Ascending aorta (tissue), 2 donors: ENCODE measurements at regions not wholly inside any gene's neighbourhood (a gene's known extent, or its start where the extent isn't known, plus 50 kb on each side); places are given as distances from the start of the nearest gene placed in this dataset.

Experiments used
- DNase-seq, 2 donors: peaks; one replicate each; pipeline ENCODE4 v3.0.0-alpha.2; 2019; ENCODE audit warnings: low spot score in 2 of 2
- H3K27ac ChIP-seq, 2 donors: fragments of 200-600 bp; sonication (generic); one replicate each; pipeline ENCODE4 v1.5.1; 2016 to 2017; ENCODE audit warnings: mild to moderate bottlenecking in 1 of 2
- H3K27me3 ChIP-seq: fragments of 200-600 bp; sonication (generic); one replicate; pipeline ENCODE4 v1.5.1; 2017
- H3K36me3 ChIP-seq, 2 donors: fragments of 200-600 bp; sonication (generic); one replicate each; pipeline ENCODE4 v1.5.1; 2016
- H3K4me1 ChIP-seq, 2 donors: fragments of 200-600 bp; sonication (generic); one replicate each; pipeline ENCODE4 v1.5.1; 2016 to 2017; ENCODE audit warnings: mild to moderate bottlenecking in 1 of 2
- H3K4me3 ChIP-seq, 2 donors: fragments of 200-600 bp; sonication (generic); one replicate each; pipeline ENCODE4 v1.5.1; 2016 to 2017; ENCODE audit warnings: mild to moderate bottlenecking in 1 of 2
- H3K9me3 ChIP-seq, 2 donors: fragments of 200-600 bp; sonication (generic); one replicate each; pipeline ENCODE4 v1.5.1; 2016
- intact Hi-C: fragments of 100-400 bp; cut with DNase I; formaldehyde crosslinking; loops from one replicate; pipeline ENCODE4 v1.15.1; 2023
- TF ChIP-seq, protein P1 (sequence below), 3 experiments: fragments of 200-600 bp in 2 of 3; fragments of 450-650 bp in 1 of 3; sonication (generic) in 2 of 3; IDR thresholded peaks; one replicate each; pipeline ENCODE4 v1.5.1; 2016 to 2019; ENCODE audit warnings: antibody characterized with exemption in 3 of 3, mild to moderate bottlenecking in 1 of 3, moderate library complexity in 1 of 3

DNA sequence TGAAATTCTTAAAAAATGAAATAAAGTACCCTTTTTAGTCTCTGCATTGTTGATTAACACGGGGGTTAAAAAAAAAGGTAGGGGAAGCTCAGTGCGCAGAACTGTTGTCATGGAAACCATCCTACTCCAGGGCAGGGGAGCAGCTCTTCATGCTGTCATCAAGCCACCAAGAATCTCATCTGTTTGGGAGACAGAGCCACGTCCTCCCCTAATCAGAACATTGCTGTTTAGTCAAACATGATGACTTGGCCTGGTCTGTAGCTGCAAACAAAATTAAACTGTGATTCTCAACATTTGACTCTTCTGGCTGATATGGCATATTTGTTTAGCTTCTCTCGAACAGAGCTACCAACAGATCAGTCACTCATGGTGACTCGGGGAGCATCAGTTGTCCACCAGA, 254.4 kb upstream of the KLF14 start:
- TF ChIP-seq, protein P1, sequence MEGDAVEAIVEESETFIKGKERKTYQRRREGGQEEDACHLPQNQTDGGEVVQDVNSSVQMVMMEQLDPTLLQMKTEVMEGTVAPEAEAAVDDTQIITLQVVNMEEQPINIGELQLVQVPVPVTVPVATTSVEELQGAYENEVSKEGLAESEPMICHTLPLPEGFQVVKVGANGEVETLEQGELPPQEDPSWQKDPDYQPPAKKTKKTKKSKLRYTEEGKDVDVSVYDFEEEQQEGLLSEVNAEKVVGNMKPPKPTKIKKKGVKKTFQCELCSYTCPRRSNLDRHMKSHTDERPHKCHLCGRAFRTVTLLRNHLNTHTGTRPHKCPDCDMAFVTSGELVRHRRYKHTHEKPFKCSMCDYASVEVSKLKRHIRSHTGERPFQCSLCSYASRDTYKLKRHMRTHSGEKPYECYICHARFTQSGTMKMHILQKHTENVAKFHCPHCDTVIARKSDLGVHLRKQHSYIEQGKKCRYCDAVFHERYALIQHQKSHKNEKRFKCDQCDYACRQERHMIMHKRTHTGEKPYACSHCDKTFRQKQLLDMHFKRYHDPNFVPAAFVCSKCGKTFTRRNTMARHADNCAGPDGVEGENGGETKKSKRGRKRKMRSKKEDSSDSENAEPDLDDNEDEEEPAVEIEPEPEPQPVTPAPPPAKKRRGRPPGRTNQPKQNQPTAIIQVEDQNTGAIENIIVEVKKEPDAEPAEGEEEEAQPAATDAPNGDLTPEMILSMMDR (IDR thresholded peaks at IDR 0.05), result no peak
- DNase-seq, result no peak
- no peaks in the 10 kb centered on the region for H3K9me3 ChIP-seq
- H3K4me1 ChIP-seq, result peaks cover 0 to 27% of the 10 kb centered on the region in 2 donors
- no peak overlapping the region for H3K27ac ChIP-seq
- no peaks in the 10 kb centered on the region for H3K27me3 ChIP-seq
- intact Hi-C loops, result loop anchor here (5.0 kb wide), 1 partner anchor 54 kb away; no protein-coding TSS in a partner anchor
- no peak overlapping the region for H3K4me3 ChIP-seq
- peaks cover 1 to 19% of the 10 kb centered on the region in 2 donors for H3K36me3 ChIP-seq

DNA sequence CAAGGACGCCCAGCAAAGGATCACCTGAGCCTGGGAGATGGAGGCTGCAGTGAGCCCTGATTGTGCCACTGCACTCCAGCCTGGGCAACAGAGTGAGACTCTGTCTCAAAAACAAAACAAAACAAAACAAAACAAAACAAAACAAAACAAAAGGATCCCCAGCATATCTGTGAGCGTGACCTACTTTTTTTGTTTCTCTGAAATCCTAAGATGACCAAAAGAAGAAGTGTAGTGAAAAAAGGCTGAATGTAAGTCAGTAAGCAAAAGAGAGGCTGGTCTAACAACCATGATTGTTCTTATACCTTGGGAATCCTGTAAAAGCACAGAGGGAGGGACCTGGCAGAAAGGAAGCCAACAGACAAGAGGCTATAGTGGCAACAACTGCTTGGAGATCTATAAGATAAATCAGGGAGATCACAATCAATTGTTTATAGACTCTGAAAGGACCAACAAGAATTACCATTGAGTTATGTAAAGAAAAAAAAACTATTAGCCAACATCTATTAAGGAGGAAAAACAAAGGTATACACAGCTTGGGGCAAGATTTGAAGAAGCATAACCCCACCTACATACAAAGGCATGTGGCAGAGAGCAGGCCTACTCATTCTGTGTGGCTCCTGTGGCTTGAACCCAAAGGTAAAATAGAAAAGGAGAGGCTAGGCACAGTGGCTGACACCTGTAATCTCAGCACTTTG, 255.2 kb upstream of the KLF14 start:
- no peak for DNase-seq
- Histone ChIP-seq H3K27me3 (no peaks in the 10 kb centered on the region), H3K4me3 (no peak overlapping the region), H3K9me3 (no peaks in the 10 kb centered on the region), H3K4me1 (peaks cover 4 to 33% of the 10 kb centered on the region in 2 donors), H3K36me3 (peaks cover 0 to 14% of the 10 kb centered on the region in 2 donors), H3K27ac (no peak overlapping the region)
- TF ChIP-seq, protein P1 (IDR thresholded peaks at IDR 0.05), result no peak
- intact Hi-C loops, result loop anchor here (5.0 kb wide), 1 partner anchor 53 kb away; no protein-coding TSS in a partner anchor

DNA sequence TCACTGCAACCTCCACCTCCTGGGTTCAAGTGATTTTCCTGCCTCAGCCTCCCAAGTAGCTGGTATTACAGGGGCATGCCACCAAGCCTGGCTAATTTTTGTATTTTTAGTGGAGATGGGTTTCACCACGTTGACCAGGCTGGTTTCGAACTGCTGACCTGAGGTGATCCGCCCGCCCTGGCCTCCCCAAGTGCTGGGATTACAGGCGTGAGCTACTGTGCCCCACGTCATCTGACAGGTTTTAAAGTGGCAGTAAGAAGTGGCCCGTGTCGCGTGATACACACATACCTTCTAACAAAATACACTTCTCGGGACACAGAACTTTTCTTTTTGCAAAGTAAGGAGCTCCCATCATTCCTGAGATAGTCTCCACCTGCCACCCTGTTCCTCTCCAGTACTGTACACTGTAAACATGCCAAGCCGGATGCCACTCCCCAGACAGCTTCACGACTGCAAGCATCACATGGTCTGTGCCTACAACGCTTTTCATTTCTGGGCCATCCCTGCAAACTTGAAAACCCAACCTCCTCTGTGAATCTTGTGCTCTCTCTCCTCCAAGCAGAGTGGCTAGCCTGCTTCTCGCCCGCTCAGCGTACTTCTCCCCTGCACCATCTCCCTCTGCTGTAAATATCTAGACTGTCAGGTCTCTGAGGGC, 256.3 kb upstream of the KLF14 start:
- intact Hi-C loops, result no loop called here
- Histone ChIP-seq H3K4me3 (no peak overlapping the region), H3K27me3 (no peaks in the 10 kb centered on the region), H3K9me3 (no peaks in the 10 kb centered on the region), H3K36me3 (peaks cover 0 to 14% of the 10 kb centered on the region in 2 donors), H3K4me1 (peaks cover 6 to 38% of the 10 kb centered on the region in 2 donors), H3K27ac (no peak overlapping the region)
- TF ChIP-seq, protein P1 (IDR thresholded peaks at IDR 0.05), result no peak
- no peak for DNase-seq

DNA sequence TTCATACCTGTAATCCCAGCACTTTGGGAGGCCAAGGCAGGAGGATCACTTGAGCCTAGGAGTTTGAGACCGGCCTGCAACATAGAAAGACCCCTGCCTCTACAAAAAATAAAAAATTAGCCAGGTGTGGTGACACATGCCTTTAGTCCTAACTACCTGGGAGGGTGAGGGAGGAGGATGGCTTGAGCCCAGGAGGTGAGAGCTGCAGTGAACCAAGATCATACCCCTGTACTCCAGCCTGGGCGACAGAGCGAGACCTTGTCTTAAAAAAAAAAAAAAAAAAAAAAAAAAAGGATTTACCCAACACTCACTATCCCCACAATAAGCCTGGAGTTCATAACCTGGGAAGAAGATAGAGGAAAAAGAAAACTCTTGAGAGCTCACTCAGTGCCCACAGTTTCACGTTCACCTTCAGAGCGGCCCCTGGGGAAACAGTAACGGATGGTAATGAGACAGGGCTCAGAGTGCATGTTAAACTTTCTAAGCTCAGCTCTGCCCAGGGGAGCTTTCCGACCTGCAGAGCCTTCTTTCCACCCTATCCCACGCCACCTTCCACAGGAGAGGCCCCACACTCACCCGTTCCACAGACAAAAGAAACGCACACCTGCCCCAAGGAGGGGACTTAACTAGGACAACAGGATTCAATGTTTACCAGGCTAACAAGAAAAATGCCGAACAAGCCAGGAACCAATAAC, 259.8 kb upstream of the KLF14 start:
- H3K27me3 ChIP-seq, result no peaks in the 10 kb centered on the region
- H3K4me3 ChIP-seq, result peak overlapping the region in 1 of 2 donors; percentile 10
- peak overlapping the region; percentile 66 to 67 for H3K27ac ChIP-seq
- peaks cover 24 to 55% of the 10 kb centered on the region in 2 donors for H3K4me1 ChIP-seq
- TF ChIP-seq, protein P1 (IDR thresholded peaks at IDR 0.05), result no peak
- intact Hi-C loops, result no loop called here
- DNase-seq, result no peak
- no peaks in the 10 kb centered on the region for H3K9me3 ChIP-seq
- H3K36me3 ChIP-seq, result peaks cover 0 to 7% of the 10 kb centered on the region in 2 donors

DNA sequence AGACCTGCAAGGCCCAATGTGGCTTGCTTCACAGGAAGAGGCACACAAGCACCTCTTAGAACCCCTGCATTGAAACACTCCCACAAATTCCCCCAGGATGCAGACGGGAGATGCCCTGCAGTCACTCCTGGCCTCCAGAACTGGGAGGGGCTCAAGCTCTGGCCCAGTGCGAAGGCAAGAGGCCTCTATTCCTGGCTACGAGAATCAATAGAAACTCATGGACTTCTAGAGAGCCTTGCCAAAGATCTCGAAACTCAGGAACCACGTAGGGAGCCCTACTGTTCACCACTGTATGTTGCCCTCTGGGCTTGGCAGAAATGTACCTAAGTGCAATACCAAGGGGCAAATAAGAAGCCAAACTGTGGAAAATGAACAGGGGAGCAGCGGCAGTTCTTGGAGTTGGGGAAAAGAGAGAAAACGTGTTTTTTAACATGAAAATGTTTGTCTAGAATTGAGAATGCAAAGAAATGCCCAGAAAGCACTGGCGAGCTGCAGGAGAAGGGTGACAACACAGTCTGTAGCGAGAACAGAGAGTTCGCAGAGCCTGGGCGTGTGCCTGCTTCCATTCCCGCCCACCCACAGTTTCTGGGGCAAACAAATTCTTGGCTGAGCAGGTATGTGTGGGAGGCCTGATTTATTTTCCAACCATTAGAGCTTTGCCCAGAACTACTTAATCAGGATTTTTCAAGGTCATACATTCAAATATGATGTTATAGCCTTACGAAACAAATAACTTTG, 260.5 kb upstream of the KLF14 start:
- Histone ChIP-seq H3K9me3 (no peaks in the 10 kb centered on the region), H3K4me3 (peak overlapping the region; percentile 1 to 10), H3K27ac (peak overlapping the region; percentile 66 to 67), H3K27me3 (no peaks in the 10 kb centered on the region), H3K36me3 (peaks cover 0 to 7% of the 10 kb centered on the region in 2 donors), H3K4me1 (peaks cover 27 to 62% of the 10 kb centered on the region in 2 donors)
- TF ChIP-seq, protein P1 (IDR thresholded peaks at IDR 0.05), result no peak
- peak in 1 of 2 donors; percentile 74 for DNase-seq
- intact Hi-C loops, result no loop called here
